ENCODE measurements at regions not wholly inside any gene's neighbourhood (a gene's known extent, or its start where the extent isn't known, plus 50 kb on each side); places are given as distances from the start of the nearest gene placed in this dataset.

DNA sequence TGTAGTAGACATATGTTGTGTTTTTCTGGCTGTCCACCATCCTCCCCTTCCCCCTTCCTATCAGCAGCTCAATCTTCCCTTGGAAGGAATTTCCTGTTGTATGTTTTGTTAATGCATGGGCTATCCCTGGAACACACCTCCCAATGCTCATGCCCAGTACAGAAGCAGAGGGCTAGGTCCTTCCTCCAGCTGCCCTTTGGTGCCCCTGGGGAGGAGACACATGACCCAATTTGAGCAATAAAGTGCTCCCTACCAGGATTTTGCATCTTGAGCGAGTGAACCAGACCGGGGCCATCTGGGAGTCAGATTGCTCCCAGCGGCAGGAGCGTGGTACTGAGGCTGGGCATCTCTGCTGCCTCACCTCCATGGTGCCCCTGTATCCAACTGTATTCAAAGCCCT lies 141.5 kb upstream of the MED13 start:
- TF ChIP-seq EZH2 (IDR thresholded peaks at IDR 0.05; ENCODE audit: borderline replicate concordance, low read length), result no peak
- TF ChIP-seq, protein P1, sequence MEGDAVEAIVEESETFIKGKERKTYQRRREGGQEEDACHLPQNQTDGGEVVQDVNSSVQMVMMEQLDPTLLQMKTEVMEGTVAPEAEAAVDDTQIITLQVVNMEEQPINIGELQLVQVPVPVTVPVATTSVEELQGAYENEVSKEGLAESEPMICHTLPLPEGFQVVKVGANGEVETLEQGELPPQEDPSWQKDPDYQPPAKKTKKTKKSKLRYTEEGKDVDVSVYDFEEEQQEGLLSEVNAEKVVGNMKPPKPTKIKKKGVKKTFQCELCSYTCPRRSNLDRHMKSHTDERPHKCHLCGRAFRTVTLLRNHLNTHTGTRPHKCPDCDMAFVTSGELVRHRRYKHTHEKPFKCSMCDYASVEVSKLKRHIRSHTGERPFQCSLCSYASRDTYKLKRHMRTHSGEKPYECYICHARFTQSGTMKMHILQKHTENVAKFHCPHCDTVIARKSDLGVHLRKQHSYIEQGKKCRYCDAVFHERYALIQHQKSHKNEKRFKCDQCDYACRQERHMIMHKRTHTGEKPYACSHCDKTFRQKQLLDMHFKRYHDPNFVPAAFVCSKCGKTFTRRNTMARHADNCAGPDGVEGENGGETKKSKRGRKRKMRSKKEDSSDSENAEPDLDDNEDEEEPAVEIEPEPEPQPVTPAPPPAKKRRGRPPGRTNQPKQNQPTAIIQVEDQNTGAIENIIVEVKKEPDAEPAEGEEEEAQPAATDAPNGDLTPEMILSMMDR (conservative IDR thresholded peaks at IDR 0.05 in 1 of 2, IDR thresholded peaks at IDR 0.05 in 1 of 2; ENCODE audit: extremely low read depth in 1 of 2, insufficient read depth in 1 of 2, low read depth in 1 of 2, low read length in 2 of 2), result no peak

All from mammary epithelial cell (primary cell).